IMR-90 (cell line): ENCODE measurements at regions not wholly inside any gene's neighbourhood (a gene's known extent, or its start where the extent isn't known, plus 50 kb on each side); places are given as distances from the start of the nearest gene placed in this dataset.

Experiments
- ATAC-seq: fragments of 200-7000 bp; cut with Tn5 transposase; 2 replicates; pipeline ENCODE4 v1.9.1; 2020; ENCODE audit warnings: low read depth, mild to moderate bottlenecking, moderate library complexity
- BruUV-seq: library from RNA; stranded (reverse); fragments of 400-500 nt; replicated peaks from 2 replicates; lab custom pipeline; 2021; lab: Mats Ljungman, UMichigan
- CTCF ChIA-PET: fragments of 300-600 bp; formaldehyde crosslinking; extraction: SDS; loops from one replicate; lab custom pipeline; 2021; ENCODE audit warnings: antibody characterized with exemption; lab: Yijun Ruan, JAX
- POLR2A ChIA-PET: fragments of 300-600 bp; sonication (Branson Sonifier 250); formaldehyde crosslinking; loops from one replicate; lab custom pipeline; 2022; ENCODE audit warnings: antibody characterized with exemption; ENCODE audit not compliant: unreplicated experiment; lab: Charles Lee
- DNase-seq: peaks from one replicate; pipeline ENCODE4 v3.0.0; 2013
- H2AFZ ChIP-seq: replicated peaks from 2 replicates; pipeline ENCODE3; 2013; ENCODE audit warnings: low read length, mild to moderate bottlenecking; ENCODE audit not compliant: poor library complexity
- H2AK5ac ChIP-seq: 2 replicates; pipeline ENCODE4 v1.6.1; 2013; ENCODE audit warnings: low read depth, low read length, inconsistent platforms
- H2AK9ac ChIP-seq: replicated peaks from 2 replicates; pipeline ENCODE3; 2013; ENCODE audit warnings: mild to moderate bottlenecking, low read depth, low read length, moderate library complexity; ENCODE audit not compliant: poor library complexity
- H2BK120ac ChIP-seq: 2 replicates; pipeline ENCODE4 v1.6.1; 2013; ENCODE audit warnings: low read depth, low read length, inconsistent platforms
- H2BK15ac ChIP-seq: 3 replicates; pipeline ENCODE4 v1.6.1; 2013; ENCODE audit warnings: low read depth, low read length, inconsistent platforms
- H2BK20ac ChIP-seq: 2 replicates; pipeline ENCODE4 v1.6.1; 2013; ENCODE audit warnings: low read depth, mild to moderate bottlenecking, inconsistent platforms, low read length, moderate library complexity
- H2BK5ac ChIP-seq: 2 replicates; pipeline ENCODE4 v1.6.1; 2013; ENCODE audit warnings: mild to moderate bottlenecking, low read depth, low read length, inconsistent platforms; ENCODE audit not compliant: poor library complexity, severe bottlenecking
- H3K14ac ChIP-seq: replicated peaks from 2 replicates; pipeline ENCODE4 v1.6.1; 2013; ENCODE audit warnings: low read depth, low read length, inconsistent platforms
- H3K18ac ChIP-seq: 2 replicates; pipeline ENCODE4 v1.6.1; 2013; ENCODE audit warnings: low read depth, low read length, control low read depth
- H3K23ac ChIP-seq: 2 replicates; pipeline ENCODE4 v1.6.1; 2013; ENCODE audit warnings: low read depth, low read length, inconsistent platforms
- H3K27ac ChIP-seq: 2 replicates; pipeline ENCODE4 v1.5.1; 2013; ENCODE audit warnings: mild to moderate bottlenecking, control low read depth, low read length; ENCODE audit not compliant: insufficient read depth
- H3K27me3 ChIP-seq: 2 replicates; pipeline ENCODE4 v1.6.1; 2013; ENCODE audit warnings: low read length; ENCODE audit not compliant: control insufficient read depth, insufficient read depth
- H3K36me3 ChIP-seq: 2 replicates; pipeline ENCODE4 v1.6.1; 2013; ENCODE audit warnings: low read length, mixed read lengths; ENCODE audit not compliant: control insufficient read depth, insufficient read depth
- H3K4ac ChIP-seq: 2 replicates; pipeline ENCODE4 v1.6.1; 2013; ENCODE audit warnings: low read depth, low read length, inconsistent platforms
- H3K4me1 ChIP-seq: 2 replicates; pipeline ENCODE4 v1.6.1; 2013; ENCODE audit warnings: low read length, mixed read lengths; ENCODE audit not compliant: control insufficient read depth, insufficient read depth
- H3K4me2 ChIP-seq: 2 replicates; pipeline ENCODE4 v1.6.1; 2013; ENCODE audit warnings: low read depth, mild to moderate bottlenecking, control low read depth, low read length, moderate library complexity
- H3K4me3 ChIP-seq: 2 replicates; pipeline ENCODE4 v1.5.1; 2013; ENCODE audit warnings: low read depth, mild to moderate bottlenecking, control low read depth, low read length, moderate library complexity; ENCODE audit not compliant: insufficient read depth
- H3K56ac ChIP-seq: 2 replicates; pipeline ENCODE4 v1.6.1; 2013; ENCODE audit warnings: low read length, inconsistent platforms; ENCODE audit not compliant: insufficient read depth; ENCODE audit errors: extremely low read depth
- H3K79me1 ChIP-seq, 2 experiments: 2 replicates each; pipeline ENCODE4 v1.6.1; 2013; ENCODE audit warnings: low read length in 2 of 2, inconsistent platforms in 1 of 2, low read depth in 1 of 2
- H3K9ac ChIP-seq: 2 replicates; pipeline ENCODE4 v1.6.1; 2013; ENCODE audit warnings: low read depth, low read length, control low read depth
- H3K9me1 ChIP-seq: 2 replicates; pipeline ENCODE4 v1.6.1; 2013; ENCODE audit warnings: low read length, inconsistent platforms; ENCODE audit not compliant: insufficient read depth
- H3K9me3 ChIP-seq: 2 replicates; pipeline ENCODE4 v1.6.1; 2013; ENCODE audit warnings: low read length; ENCODE audit not compliant: control insufficient read depth, insufficient read depth
- H4K20me1 ChIP-seq: 2 replicates; pipeline ENCODE4 v1.6.1; 2013; ENCODE audit warnings: low read length, inconsistent platforms; ENCODE audit not compliant: insufficient read depth
- H4K5ac ChIP-seq: 2 replicates; pipeline ENCODE4 v1.6.1; 2013; ENCODE audit warnings: mild to moderate bottlenecking, low read depth, low read length, control low read depth
- H4K8ac ChIP-seq, 2 experiments: 2 replicates each; pipeline ENCODE4 v1.6.1; 2013; ENCODE audit warnings: low read depth in 2 of 2, low read length in 2 of 2, control low read depth in 1 of 2, inconsistent platforms in 1 of 2
- H4K91ac ChIP-seq: 2 replicates; pipeline ENCODE4 v1.6.1; 2013; ENCODE audit warnings: low read depth, low read length, inconsistent platforms; ENCODE audit not compliant: insufficient read depth
- CEBPB ChIP-seq: IDR thresholded peaks from 2 replicates; pipeline ENCODE4 v1.6.1; 2012; ENCODE audit warnings: low read depth, low read length, improper control_type of control experiment
- CHD1 ChIP-seq: IDR thresholded peaks from 2 replicates; pipeline ENCODE4 v1.6.1; 2012; ENCODE audit warnings: low read depth, low read length, improper control_type of control experiment
- MAFK ChIP-seq: IDR thresholded peaks from 2 replicates; pipeline ENCODE4 v1.6.1; 2012; ENCODE audit warnings: low read depth, low read length, improper control_type of control experiment
- MAZ ChIP-seq: IDR thresholded peaks from 2 replicates; pipeline ENCODE4 v1.6.1; 2012; ENCODE audit warnings: low read depth, mild to moderate bottlenecking, low read length, improper control_type of control experiment, moderate library complexity, borderline replicate concordance
- POLR2A ChIP-seq: IDR thresholded peaks from 2 replicates; pipeline ENCODE4 v1.6.1; 2012; ENCODE audit warnings: mild to moderate bottlenecking, low read depth, low read length
- RAD21 ChIP-seq: IDR thresholded peaks from 2 replicates; pipeline ENCODE4 v1.6.1; 2012; ENCODE audit warnings: low read length, improper control_type of control experiment
- SMC3 ChIP-seq: fragments of 150-350 bp; IDR thresholded peaks from 2 replicates; pipeline ENCODE4 v1.6.1; 2016; ENCODE audit warnings: low read depth, mild to moderate bottlenecking, antibody characterized with exemption, low read length, moderate library complexity
- WGBS, 2 experiments: methylation state at CpG; one replicate each; pipeline versions ENCODE4 v1.1.5 to v1.1.7; 2013; ENCODE audit warnings: missing lambda C conversion rate in 2 of 2; ENCODE audit not compliant: insufficient read length in 1 of 2; ENCODE audit errors: extremely low coverage in 2 of 2; 5-methylcytosine and 5-hydroxymethylcytosine counted together
- dilution Hi-C: fragments of 300-500 bp; cut with HindIII; formaldehyde crosslinking; loops from one replicate; pipeline ENCODE4 v1.14.3; 2018; ENCODE audit warnings: low sequenced_read_pairs; ENCODE audit not compliant: unreplicated experiment
- in situ Hi-C: fragments of 300-500 bp; cut with MboI; formaldehyde crosslinking; loops from 3 replicates; pipeline ENCODE4 v1.14.3; 2019; ENCODE audit warnings: low sequenced_read_pairs, inconsistent platforms, mixed read lengths
- intact Hi-C: fragments of 100-400 bp; cut with micrococcal nuclease; formaldehyde crosslinking; loops from 2 replicates; pipeline ENCODE4 v1.10.0; 2022
- TF ChIP-seq, protein P1 (sequence below): conservative IDR thresholded peaks from 2 replicates; pipeline ENCODE4 v1.5.1; 2012; ENCODE audit warnings: mild to moderate bottlenecking, low read depth, low read length, improper control_type of control experiment

DNA sequence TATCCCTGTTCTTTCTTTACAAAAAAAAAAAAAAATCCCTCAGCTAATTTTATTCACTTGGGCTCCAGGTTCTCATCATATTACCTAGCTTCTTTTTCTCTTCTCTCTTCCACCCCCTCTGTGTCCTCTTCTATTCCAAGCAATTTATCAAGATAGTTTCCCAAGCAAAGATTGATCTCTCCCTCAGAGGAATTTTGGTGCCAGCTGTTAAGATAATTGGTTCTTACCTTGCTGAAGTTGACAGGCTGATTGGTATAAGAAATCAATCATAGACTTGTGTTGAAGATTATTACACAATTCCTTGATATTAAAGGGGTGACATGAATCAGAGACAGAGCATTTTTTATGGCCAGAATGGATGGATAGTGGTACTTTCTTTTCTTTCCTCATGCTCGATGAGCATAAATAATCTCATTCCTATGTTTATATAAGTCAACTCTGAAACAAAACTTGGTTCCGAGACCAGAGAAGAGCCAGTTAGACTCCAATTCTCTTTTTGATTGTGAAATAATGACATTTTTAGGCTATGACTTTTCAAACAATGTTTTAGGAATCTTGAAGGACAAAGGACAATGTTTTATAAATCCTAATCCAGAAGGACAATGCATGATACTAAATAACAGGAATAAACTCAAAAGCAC lies 264.1 kb upstream of the PRKD1 start:
- Histone ChIP-seq H4K5ac (peak overlapping the region; percentile 25; the same call in 1 of the 2 replicates), H2AFZ (no peak overlapping the region), H4K8ac (peak overlapping the region; percentile 73 to 89), H3K4me1 (peaks cover 13% of the 10 kb centered on the region), H3K4ac (peak overlapping the region; percentile 64; the same call in 1 of the 2 replicates), H2BK5ac (peak overlapping the region; percentile 100), H3K4me2 (peak overlapping the region; percentile 25; the same call in 1 of the 2 replicates), H3K14ac (no peak overlapping the region), H2BK15ac (peak overlapping the region; percentile 9), H2AK9ac (no peak overlapping the region), H4K20me1 (no peaks in the 10 kb centered on the region), H3K23ac (peak overlapping the region; percentile 4; the same call in 1 of the 2 replicates), H3K9me1 (0 out of 2 replicates have a peak, but pooled peaks cover 2% of the 10 kb centered on the region), H3K9ac (no peak overlapping the region), H3K27ac (peak overlapping the region; percentile 39; the same call in 1 of the 2 replicates), H2AK5ac (no peak overlapping the region), H3K18ac (peak overlapping the region; percentile 98), H3K27me3 (no peaks in the 10 kb centered on the region), H3K4me3 (no peak overlapping the region), H3K79me1 (0 out of 4 replicates have a peak, but pooled peaks cover 0 to 9% of the 10 kb centered on the region in 2 experiments), H3K36me3 (no peaks in the 10 kb centered on the region), H2BK120ac (peak overlapping the region; percentile 96), H3K56ac (no peak overlapping the region), H4K91ac (peak overlapping the region; percentile 46), H2BK20ac (peak overlapping the region; percentile 74), H3K9me3 (no peaks in the 10 kb centered on the region)
- no peak for ATAC-seq
- WGBS, 2 experiments: no CpG with 5 or more reads among the region's 2 CpGs
- dilution Hi-C loops: no loop called here
- intact Hi-C loops: loop anchor here (5.0 kb wide), 1 partner anchor 184 kb away; no protein-coding TSS in a partner anchor
- DNase-seq: peak; percentile 47
- no TSS peak for BruUV-seq
- in situ Hi-C loops: no loop called here
- ChIA-PET POLR2A (no interaction called here), CTCF (interaction anchor here (0.9 to 1.2 kb wide), 3 partner anchors 30 to 635 kb away, joined by 3 to 5 read pairs (median 3); no protein-coding TSS in a partner anchor)
- TF ChIP-seq MAZ: no peak
- TF ChIP-seq MAFK: no peak
- TF ChIP-seq SMC3: no peak
- no peak for TF ChIP-seq CHD1
- no peak for TF ChIP-seq RAD21
- TF ChIP-seq CEBPB: peak; percentile 62
- no peak for TF ChIP-seq POLR2A
- TF ChIP-seq, protein P1, sequence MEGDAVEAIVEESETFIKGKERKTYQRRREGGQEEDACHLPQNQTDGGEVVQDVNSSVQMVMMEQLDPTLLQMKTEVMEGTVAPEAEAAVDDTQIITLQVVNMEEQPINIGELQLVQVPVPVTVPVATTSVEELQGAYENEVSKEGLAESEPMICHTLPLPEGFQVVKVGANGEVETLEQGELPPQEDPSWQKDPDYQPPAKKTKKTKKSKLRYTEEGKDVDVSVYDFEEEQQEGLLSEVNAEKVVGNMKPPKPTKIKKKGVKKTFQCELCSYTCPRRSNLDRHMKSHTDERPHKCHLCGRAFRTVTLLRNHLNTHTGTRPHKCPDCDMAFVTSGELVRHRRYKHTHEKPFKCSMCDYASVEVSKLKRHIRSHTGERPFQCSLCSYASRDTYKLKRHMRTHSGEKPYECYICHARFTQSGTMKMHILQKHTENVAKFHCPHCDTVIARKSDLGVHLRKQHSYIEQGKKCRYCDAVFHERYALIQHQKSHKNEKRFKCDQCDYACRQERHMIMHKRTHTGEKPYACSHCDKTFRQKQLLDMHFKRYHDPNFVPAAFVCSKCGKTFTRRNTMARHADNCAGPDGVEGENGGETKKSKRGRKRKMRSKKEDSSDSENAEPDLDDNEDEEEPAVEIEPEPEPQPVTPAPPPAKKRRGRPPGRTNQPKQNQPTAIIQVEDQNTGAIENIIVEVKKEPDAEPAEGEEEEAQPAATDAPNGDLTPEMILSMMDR: no peak
